ENCODE measurements at regions not wholly inside any gene's neighbourhood (a gene's known extent, or its start where the extent isn't known, plus 50 kb on each side); places are given as distances from the start of the nearest gene placed in this dataset.

DNA sequence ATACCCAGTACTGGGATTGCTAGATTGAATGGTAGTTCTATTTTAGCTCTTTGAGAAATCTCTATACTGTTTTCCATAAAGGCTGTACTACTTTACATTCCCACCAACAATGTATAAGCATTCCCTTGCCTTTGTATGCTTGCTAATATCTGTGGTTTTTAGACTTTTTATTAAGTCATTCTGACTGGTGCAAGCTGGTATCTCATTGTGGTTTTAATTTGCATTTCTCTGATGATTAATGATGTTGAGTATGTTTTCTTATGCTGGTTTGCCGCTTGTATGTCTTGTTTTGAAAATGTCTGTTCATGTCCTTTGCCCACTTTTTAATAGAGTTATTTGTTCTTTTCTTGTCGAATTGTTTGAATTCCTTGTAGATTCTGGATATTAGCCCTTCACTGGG, 512.7 kb upstream of the PAPPA start:
- H3K27ac ChIP-seq, result no peak overlapping the region
- ChIA-PET POLR2A (ENCODE audit: low non-redundant PET) (no interaction called here), CTCF (interaction anchor here (0.6 kb wide), 1 partner anchor 16 kb away, joined by 5 read pairs; no protein-coding TSS in a partner anchor)
- TF ChIP-seq, protein P1, sequence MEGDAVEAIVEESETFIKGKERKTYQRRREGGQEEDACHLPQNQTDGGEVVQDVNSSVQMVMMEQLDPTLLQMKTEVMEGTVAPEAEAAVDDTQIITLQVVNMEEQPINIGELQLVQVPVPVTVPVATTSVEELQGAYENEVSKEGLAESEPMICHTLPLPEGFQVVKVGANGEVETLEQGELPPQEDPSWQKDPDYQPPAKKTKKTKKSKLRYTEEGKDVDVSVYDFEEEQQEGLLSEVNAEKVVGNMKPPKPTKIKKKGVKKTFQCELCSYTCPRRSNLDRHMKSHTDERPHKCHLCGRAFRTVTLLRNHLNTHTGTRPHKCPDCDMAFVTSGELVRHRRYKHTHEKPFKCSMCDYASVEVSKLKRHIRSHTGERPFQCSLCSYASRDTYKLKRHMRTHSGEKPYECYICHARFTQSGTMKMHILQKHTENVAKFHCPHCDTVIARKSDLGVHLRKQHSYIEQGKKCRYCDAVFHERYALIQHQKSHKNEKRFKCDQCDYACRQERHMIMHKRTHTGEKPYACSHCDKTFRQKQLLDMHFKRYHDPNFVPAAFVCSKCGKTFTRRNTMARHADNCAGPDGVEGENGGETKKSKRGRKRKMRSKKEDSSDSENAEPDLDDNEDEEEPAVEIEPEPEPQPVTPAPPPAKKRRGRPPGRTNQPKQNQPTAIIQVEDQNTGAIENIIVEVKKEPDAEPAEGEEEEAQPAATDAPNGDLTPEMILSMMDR (conservative IDR thresholded peaks at IDR 0.05; ENCODE audit: low read depth), result no peak
- DNase-seq (ENCODE audit: low spot score), result peak; percentile 52

DNA sequence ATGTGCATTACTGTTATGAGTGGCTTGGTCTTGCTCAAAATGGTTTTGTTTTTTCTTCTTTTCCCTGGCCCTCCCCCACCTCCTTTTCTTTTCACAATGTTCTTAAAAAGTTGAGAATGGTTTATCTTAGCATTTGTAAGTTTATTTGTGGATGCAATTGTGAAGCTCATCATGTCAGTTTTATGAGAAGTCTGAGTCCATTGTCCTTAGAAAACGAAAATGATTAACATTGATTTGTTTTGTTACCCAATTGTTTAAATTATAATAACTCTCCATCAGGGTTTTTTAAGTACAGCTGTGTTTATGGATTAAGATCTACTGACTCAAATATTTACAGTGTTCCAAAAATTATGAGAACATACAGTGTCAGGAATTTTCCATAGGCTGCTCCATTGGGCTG, 511.3 kb upstream of the PAPPA start:
- no peak for DNase-seq (ENCODE audit: low spot score)
- POLR2A ChIA-PET (ENCODE audit: low non-redundant PET), result no interaction called here
- CTCF ChIA-PET, result interaction anchor here (0.8 kb wide), 1 partner anchor 546 kb away, joined by 3 read pairs; no protein-coding TSS in a partner anchor
- no peak overlapping the region for H3K27ac ChIP-seq
- TF ChIP-seq, protein P1 (conservative IDR thresholded peaks at IDR 0.05; ENCODE audit: low read depth), result no peak

GRCh38 chr9:115643948-115644727, 509.5 kb upstream of the PAPPA start:
- TF ChIP-seq, protein P1 (conservative IDR thresholded peaks at IDR 0.05; ENCODE audit: low read depth), result no peak
- no peak overlapping the region for H3K27ac ChIP-seq
- ChIA-PET CTCF (no interaction called here), POLR2A (ENCODE audit: low non-redundant PET) (no interaction called here)
- DNase-seq (ENCODE audit: low spot score), result no peak

GRCh38 chr9:115649991-115650472, 503.6 kb upstream of the PAPPA start:
- CTCF ChIA-PET, result interaction anchor here (0.6 kb wide), 2 partner anchors 58 to 68 kb away, joined by 3 read pairs; no protein-coding TSS in a partner anchor

GRCh38 chr9:115650768-115651167, 502.8 kb upstream of the PAPPA start:
- CTCF ChIA-PET, result interaction anchor here (0.6 kb wide), 2 partner anchors 59 to 67 kb away, joined by 3 read pairs; no protein-coding TSS in a partner anchor
- POLR2A ChIA-PET (ENCODE audit: low non-redundant PET), result no interaction called here
- TF ChIP-seq, protein P1 (conservative IDR thresholded peaks at IDR 0.05; ENCODE audit: low read depth), result no peak
- H3K27ac ChIP-seq, result no peak overlapping the region
- no peak for DNase-seq (ENCODE audit: low spot score)

More at GRCh38 chr9:115649991-115650472, 503.6 kb upstream of the PAPPA start:
- no peak overlapping the region for H3K27ac ChIP-seq
- TF ChIP-seq, protein P1 (conservative IDR thresholded peaks at IDR 0.05; ENCODE audit: low read depth), result no peak
- no peak for DNase-seq (ENCODE audit: low spot score)
- POLR2A ChIA-PET (ENCODE audit: low non-redundant PET), result no interaction called here

- CTCF ChIA-PET, result no interaction called here
- DNase-seq (ENCODE audit: low spot score), result no peak
- POLR2A ChIA-PET (ENCODE audit: low non-redundant PET), result no interaction called here
Observed at GRCh38 chr9:115651461-115651860, 502.1 kb upstream of the PAPPA start.

More at GRCh38 chr9:115651461-115651860, 502.1 kb upstream of the PAPPA start:
- TF ChIP-seq, protein P1 (conservative IDR thresholded peaks at IDR 0.05; ENCODE audit: low read depth), result no peak
- H3K27ac ChIP-seq, result no peak overlapping the region

All from RWPE1 (cell line).